HG03457 (cell line): ENCODE measurements at regions not wholly inside any gene's neighbourhood (a gene's known extent, or its start where the extent isn't known, plus 50 kb on each side); places are given as distances from the start of the nearest gene placed in this dataset.
"Not testable (repeated sequence)": the region's sequence is repeated elsewhere in the genome, so short reads cannot be mapped to it uniquely, and the experiment has no call there.

Source experiments
- ATAC-seq: cut with Tn5 transposase; IDR thresholded peaks from one replicate; pipeline ENCODE4 v1.9.1; 2021; ENCODE audit warnings: moderate number of reproducible peaks; ENCODE audit not compliant: unreplicated experiment

DNA sequence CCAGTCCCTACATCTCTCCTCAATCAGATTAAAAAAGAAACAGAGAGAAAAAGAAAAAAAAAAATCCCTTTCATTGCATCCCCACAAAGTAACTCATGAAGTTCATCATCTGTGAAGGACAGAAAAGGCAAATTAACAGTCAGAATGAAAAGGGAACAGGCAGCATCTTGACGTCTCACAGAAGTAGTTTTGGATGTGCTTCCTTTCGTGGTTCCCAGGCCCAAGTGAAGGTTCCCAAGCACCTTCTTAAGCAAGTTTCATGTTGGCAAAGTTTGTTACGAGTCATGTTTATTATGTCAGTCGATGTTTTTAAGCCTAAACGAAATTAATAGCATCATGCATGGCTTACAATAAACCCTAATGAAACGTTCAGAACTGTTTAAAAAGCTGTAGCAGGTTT lies 475.2 kb downstream of the SETD4 start:
- no peak for ATAC-seq

DNA sequence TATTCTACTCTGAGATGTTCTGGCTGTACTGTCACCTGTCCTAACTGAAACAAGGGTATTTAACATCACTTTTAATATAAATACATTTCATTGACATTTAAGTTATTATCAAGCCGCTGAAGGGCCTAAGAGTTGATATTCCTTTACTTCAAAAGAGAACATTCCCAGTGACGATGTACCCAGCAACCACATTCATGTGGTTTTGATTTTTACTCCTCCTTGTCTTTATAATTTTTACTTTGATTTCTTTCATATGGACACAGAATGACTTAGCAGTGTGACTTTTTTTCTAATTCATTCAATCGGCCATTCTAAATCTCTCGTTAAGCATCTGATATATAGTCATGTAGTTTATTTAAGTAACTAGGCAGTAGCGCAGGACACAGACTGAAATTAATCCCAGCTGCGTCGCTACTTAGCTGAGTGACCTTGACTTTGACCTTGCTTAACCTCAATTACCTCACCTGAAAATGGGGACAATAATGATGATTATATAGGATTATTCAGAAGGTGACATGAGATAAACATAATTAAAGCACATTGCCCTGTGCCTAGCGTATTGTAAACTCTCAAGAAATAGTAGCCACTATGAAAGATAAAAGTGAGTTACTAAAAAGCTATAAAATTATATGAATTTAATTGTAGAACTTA lies 476.6 kb downstream of the SETD4 start:
- ATAC-seq = no peak

GRCh38 chr21:35582731-35583130 lies 477.6 kb downstream of the SETD4 start:
- ATAC-seq = no peak

DNA sequence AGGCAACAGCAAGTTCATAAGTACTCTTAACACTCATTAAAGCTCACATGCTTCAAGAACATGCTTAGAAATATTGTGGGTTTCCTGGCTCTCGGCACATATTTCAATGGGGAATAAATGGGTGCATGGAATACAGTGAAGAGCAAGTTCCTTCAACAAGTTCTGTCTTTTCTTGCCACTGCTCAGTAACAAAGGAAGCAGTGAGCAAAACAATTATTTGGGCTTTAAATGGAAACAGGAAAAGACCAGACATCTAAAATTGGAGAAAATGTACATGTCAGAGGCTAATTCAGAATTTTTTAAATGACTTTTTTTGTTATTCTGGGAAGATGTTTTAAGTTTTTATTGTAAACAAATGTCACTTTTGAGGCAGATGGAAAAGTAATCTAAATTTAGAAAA lies 478.7 kb downstream of the SETD4 start:
- ATAC-seq = no peak

DNA sequence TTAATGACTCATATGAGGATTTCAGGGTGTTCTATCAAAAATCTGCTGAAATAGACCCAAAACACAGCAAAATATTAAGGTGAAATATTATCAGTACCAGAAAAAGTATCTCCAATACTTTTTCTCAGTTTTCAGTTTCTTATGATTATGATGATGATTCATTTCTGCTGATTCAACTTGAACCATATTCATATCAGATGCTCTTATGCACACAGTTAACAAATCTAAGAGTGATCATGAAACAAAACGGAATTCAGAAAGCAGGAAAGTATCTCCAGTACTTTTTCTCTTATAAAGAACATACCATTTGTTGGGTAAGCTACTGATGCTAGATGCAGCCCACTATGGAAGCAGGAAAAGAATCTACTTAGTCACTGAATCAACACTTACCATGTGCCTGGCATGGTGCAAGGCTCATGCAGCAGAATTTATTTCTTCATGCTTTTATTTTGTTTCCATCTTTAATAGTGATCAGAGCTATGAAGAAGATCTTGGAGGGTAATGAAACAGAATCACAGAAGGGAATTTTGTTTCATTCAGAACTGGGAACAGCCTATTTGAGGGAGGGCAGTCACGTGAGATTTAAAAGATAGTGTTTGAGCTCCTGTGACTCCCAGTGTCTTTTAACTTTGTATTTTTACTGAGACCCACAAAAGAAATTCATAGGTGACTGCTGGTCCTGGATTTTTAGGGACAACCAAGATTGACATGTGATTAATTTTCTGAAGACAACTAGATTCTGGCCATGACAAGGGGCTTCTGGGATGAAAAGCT lies 480.6 kb downstream of the SETD4 start:
- ATAC-seq = no peak

DNA sequence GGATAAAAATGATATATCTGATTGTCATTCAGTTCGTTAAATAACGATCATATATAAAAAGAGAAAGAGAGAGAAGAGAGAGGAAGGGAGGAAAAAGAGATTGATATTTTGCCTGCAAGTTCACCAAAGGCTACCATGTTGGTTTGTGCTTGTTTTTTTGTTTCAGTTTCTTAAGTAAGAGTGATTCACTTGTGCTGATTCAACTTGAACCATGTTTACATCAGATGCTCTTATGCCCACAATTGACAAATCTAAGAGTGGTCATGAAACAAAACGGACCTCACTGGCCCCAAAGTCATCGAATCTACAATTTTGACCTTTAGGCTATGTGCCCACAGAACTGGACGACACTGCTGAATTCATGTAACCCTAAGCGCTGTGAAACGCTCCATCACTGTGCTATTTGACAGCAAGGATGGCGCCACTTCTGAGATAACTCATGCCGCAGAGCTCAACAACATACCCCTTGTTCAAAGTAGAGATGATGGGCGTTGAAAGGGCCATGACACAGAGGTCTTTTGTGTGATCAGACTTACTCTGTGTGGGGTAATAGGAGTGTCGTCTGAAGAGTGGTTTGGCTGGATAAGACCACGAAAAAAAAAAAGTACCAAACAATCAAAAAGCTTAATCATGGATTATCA lies 481.4 kb downstream of the SETD4 start:
- ATAC-seq = no peak

DNA sequence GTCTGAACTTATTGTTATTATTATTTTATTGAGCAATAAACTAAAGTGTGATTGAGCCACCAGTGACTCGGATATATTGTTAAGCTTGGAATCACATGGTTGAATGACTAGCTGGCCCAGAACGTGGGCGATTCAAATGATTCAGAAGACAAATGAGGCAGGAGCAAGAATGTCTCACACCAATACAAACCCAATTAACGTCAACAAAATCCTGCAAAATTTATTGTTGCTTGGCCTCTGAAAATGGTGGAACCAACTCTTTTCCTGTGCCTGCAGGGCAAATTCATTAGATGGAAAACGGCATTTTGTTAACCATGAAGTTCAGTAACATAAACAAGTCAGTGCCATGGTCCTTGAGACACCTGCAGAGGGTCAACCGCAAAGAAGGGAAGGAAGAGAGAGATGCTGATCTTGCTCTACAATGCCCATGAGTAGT lies 482.0 kb downstream of the SETD4 start:
- no peak for ATAC-seq

GRCh38 chr21:35575280-35575915 lies 484.9 kb downstream of the SETD4 start:
- no peak for ATAC-seq

- ATAC-seq = no peak
These were observed 486.6 kb downstream of the SETD4 start for GRCh38 chr21:35573472-35574374.

GRCh38 chr21:35571910-35572309 lies 488.4 kb downstream of the SETD4 start:
- no peak for ATAC-seq

- no peak for ATAC-seq
These were observed 491.7 kb downstream of the SETD4 start for GRCh38 chr21:35568643-35569042.

- ATAC-seq = no peak
These were observed 493.5 kb downstream of the SETD4 start for GRCh38 chr21:35566874-35567273.

- ATAC-seq = no peak
These were observed 495.1 kb downstream of the SETD4 start for GRCh38 chr21:35565204-35565611.

DNA sequence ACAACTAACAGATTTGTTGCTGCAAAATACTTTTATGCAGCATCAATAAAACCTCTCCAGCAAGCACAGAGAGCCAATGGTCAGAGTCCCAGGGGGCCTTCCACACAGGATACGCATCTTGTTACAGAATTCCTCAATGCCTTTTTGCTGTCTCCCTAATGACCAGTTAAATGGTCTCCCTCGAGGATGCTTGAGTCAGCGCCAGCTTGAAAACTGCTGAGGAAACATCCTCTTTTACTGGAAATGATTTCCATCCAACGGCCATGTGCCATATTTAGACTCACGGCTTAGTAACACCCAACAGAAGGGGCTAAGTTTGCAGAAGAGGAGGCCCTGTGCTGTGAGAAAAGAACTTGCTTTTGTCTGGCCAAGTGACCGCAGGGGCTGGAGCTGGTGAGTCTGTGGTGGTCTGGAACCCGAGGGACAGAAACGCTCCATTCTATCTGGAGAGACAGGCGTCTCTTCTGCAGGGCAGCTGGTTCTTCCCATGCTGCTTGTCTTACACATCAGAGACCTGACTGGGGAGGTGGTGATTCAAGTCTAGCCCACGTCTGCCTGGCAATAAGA lies 496.4 kb downstream of the SETD4 start:
- no peak for ATAC-seq

- no peak for ATAC-seq
These were observed 497.4 kb downstream of the SETD4 start for GRCh38 chr21:35562876-35563275.

- ATAC-seq = no peak
These were observed 499.2 kb downstream of the SETD4 start for GRCh38 chr21:35561116-35561515.

DNA sequence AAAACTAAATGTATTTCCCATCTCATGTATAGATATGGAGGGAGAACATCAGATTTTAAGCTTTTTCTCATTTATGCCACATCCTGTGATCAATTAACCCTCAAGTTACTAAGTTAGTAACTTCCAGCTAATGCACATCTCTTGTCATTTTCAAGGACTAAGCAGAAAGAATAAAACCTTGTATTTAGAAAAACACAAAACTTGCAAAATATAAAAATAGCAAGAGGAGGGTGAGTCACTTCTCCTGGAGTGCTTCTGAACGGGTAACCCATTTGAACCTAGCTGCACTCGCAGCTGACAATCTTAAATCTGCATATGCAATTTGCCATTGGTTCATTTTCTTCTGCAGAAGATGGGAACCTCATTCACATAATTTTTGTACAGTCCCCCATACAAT lies 500.5 kb downstream of the SETD4 start:
- ATAC-seq = no peak

DNA sequence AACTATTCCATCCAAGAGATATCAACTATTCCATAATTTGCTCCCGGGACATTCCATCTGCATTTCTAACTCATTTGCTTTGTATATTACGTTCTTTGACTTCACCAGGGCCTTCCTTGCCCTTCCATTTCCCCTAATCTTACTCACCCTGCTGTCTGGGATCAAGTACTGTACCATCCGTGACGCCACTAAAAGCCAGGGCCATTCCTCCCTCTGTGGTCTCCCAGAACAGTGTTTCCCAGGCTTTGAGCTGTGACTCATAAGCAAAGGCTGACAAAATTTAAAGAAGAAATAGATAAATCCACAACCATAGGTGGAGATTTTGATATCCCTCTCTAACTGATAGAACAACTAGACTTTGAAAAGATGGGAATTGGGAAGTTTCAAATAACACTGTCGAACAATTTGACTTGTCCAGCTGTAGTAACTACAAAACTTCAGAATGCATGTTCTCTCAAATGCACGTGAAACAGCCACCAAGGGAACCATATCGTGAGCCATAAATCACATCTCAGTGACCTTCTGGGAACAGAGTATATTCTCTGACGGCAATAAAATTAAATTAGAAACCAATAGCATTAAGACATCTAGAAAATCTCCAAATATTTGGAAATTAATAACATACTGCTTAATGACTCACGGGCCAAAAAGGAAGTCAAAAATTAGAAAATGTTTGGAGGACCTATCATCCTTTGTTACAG lies 501.0 kb downstream of the SETD4 start:
- no peak for ATAC-seq

- ATAC-seq = no peak
These were observed 503.8 kb downstream of the SETD4 start for GRCh38 chr21:35556536-35556935.

DNA sequence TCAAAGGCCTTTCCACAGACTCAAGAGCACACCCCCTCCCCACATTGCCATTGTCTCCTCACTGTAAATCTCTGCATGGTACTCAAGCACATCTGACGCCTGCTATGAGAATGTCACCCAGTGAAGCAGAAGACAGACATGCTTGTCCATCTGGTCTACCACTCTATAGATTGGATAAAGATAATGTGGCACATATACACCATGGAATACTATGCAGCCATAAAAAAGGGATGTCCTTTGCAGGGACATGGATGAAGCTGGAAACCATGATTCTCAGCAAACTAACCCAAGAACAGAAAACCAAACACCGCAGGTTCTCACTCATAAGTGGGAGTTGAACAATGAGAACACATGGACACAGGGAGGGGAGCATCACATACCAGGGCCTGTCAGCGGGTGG lies 503.4 kb upstream of the RUNX1 start:
- ATAC-seq = not testable (repeated sequence)
